IMR-90 (cell line): ENCODE measurements at regions not wholly inside any gene's neighbourhood (a gene's known extent, or its start where the extent isn't known, plus 50 kb on each side); places are given as distances from the start of the nearest gene placed in this dataset.

ENCODE experiments used
- BHLHE40 ChIP-seq: fragments of 150-350 bp; IDR thresholded peaks from 2 replicates; pipeline ENCODE4 v1.6.1; 2016; ENCODE audit warnings: mild to moderate bottlenecking, low read depth, low read length
- MXI1 ChIP-seq: IDR thresholded peaks from 2 replicates; pipeline ENCODE4 v1.6.1; 2012; ENCODE audit warnings: low read depth, mild to moderate bottlenecking, low read length, moderate library complexity, borderline replicate concordance
- POLR2A ChIP-seq: IDR thresholded peaks from 2 replicates; pipeline ENCODE4 v1.6.1; 2012; ENCODE audit warnings: mild to moderate bottlenecking, low read depth, low read length
- RAD21 ChIP-seq: IDR thresholded peaks from 2 replicates; pipeline ENCODE4 v1.6.1; 2012; ENCODE audit warnings: low read length, improper control_type of control experiment
- RCOR1 ChIP-seq: IDR thresholded peaks from 2 replicates; pipeline ENCODE4 v1.6.1; 2012; ENCODE audit warnings: mild to moderate bottlenecking, low read length, improper control_type of control experiment; ENCODE audit not compliant: insufficient replicate concordance
- RFX5 ChIP-seq: IDR thresholded peaks from 2 replicates; pipeline ENCODE4 v1.8.0; 2012; ENCODE audit warnings: low read depth, mild to moderate bottlenecking, low read length, moderate library complexity
- SMC3 ChIP-seq: fragments of 150-350 bp; IDR thresholded peaks from 2 replicates; pipeline ENCODE4 v1.6.1; 2016; ENCODE audit warnings: low read depth, mild to moderate bottlenecking, antibody characterized with exemption, low read length, moderate library complexity
- TF ChIP-seq, protein P1 (sequence below): conservative IDR thresholded peaks from 2 replicates; pipeline ENCODE4 v1.5.1; 2012; ENCODE audit warnings: mild to moderate bottlenecking, low read depth, low read length, improper control_type of control experiment
- TF ChIP-seq, protein P2 (sequence below): fragments of 150-350 bp; IDR thresholded peaks from 2 replicates; pipeline ENCODE4 v1.6.1; 2017; ENCODE audit warnings: mild to moderate bottlenecking, antibody characterized with exemption, low read length, low read depth

DNA sequence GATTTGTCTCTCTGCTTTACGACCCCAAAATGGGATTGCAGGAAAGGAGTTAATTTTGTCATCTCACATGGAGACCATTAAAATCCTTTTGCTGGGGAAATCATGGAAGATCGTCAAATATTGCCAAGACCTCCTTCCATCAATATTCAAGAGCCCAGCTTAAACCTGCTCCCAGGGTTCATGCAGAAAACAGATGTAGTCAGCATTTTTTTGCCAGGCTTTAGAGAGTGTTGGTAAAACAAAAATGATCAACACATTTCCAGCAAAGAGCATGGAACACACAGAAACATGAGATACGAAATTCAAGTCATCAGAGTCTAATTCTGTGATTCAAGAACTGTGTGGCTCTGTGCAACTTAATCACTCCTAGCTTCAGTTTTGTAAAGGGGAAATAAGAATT is 118.0 kb upstream of the ATP10A start:
- TF ChIP-seq, protein P1, sequence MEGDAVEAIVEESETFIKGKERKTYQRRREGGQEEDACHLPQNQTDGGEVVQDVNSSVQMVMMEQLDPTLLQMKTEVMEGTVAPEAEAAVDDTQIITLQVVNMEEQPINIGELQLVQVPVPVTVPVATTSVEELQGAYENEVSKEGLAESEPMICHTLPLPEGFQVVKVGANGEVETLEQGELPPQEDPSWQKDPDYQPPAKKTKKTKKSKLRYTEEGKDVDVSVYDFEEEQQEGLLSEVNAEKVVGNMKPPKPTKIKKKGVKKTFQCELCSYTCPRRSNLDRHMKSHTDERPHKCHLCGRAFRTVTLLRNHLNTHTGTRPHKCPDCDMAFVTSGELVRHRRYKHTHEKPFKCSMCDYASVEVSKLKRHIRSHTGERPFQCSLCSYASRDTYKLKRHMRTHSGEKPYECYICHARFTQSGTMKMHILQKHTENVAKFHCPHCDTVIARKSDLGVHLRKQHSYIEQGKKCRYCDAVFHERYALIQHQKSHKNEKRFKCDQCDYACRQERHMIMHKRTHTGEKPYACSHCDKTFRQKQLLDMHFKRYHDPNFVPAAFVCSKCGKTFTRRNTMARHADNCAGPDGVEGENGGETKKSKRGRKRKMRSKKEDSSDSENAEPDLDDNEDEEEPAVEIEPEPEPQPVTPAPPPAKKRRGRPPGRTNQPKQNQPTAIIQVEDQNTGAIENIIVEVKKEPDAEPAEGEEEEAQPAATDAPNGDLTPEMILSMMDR = no peak
- TF ChIP-seq MXI1 (no peak), POLR2A (no peak), RFX5 (no peak), RAD21 (no peak), BHLHE40 (no peak), SMC3 (no peak), RCOR1 (no peak)
- TF ChIP-seq, protein P2, sequence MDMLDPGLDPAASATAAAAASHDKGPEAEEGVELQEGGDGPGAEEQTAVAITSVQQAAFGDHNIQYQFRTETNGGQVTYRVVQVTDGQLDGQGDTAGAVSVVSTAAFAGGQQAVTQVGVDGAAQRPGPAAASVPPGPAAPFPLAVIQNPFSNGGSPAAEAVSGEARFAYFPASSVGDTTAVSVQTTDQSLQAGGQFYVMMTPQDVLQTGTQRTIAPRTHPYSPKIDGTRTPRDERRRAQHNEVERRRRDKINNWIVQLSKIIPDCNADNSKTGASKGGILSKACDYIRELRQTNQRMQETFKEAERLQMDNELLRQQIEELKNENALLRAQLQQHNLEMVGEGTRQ = no peak
